Mesodermal cell (in vitro differentiated cells): ENCODE measurements at regions not wholly inside any gene's neighbourhood (a gene's known extent, or its start where the extent isn't known, plus 50 kb on each side); places are given as distances from the start of the nearest gene placed in this dataset.
"Not testable (repeated sequence)": the region's sequence is repeated elsewhere in the genome, so short reads cannot be mapped to it uniquely, and the experiment has no call there.

Experiments
- H3K27ac ChIP-seq: 2 replicates; pipeline ENCODE4 v1.7.0; 2013; ENCODE audit warnings: mild to moderate bottlenecking, low read depth, low read length, moderate library complexity; ENCODE audit not compliant: severe bottlenecking
- H3K36me3 ChIP-seq: 2 replicates; pipeline ENCODE4 v1.7.1; 2013; ENCODE audit warnings: mild to moderate bottlenecking, low read length, moderate library complexity; ENCODE audit not compliant: control insufficient read depth, insufficient read depth
- H3K4me1 ChIP-seq: one replicate; pipeline ENCODE4 v1.7.1; 2013; ENCODE audit warnings: mild to moderate bottlenecking, low read length; ENCODE audit not compliant: insufficient read depth, control insufficient read depth, poor library complexity, severe bottlenecking
- H3K4me3 ChIP-seq: 2 replicates; pipeline ENCODE4 v1.7.0; 2013; ENCODE audit warnings: low read length, control low read depth, mild to moderate bottlenecking; ENCODE audit not compliant: insufficient read depth, poor library complexity, severe bottlenecking; ENCODE audit errors: extremely low read depth
- H3K9me3 ChIP-seq: 2 replicates; pipeline ENCODE4 v1.7.1; 2013; ENCODE audit warnings: mild to moderate bottlenecking, low read length, moderate library complexity; ENCODE audit not compliant: control insufficient read depth
- WGBS, 2 experiments: methylation state at CpG; one replicate each; pipeline ENCODE4 v1.1.5; 2013; ENCODE audit warnings: missing lambda C conversion rate in 2 of 2; ENCODE audit not compliant: insufficient coverage in 2 of 2; 5-methylcytosine and 5-hydroxymethylcytosine counted together

- H3K36me3 ChIP-seq = no peaks in the 10 kb centered on the region
- no peak overlapping the region for H3K27ac ChIP-seq
- 63 to 80% methylated on average over 2 to 3 of the region's 3 CpGs for WGBS, 2 experiments
These were observed 285.6 kb downstream of the HGF start for GRCh38 chr7:81484261-81484660.

DNA sequence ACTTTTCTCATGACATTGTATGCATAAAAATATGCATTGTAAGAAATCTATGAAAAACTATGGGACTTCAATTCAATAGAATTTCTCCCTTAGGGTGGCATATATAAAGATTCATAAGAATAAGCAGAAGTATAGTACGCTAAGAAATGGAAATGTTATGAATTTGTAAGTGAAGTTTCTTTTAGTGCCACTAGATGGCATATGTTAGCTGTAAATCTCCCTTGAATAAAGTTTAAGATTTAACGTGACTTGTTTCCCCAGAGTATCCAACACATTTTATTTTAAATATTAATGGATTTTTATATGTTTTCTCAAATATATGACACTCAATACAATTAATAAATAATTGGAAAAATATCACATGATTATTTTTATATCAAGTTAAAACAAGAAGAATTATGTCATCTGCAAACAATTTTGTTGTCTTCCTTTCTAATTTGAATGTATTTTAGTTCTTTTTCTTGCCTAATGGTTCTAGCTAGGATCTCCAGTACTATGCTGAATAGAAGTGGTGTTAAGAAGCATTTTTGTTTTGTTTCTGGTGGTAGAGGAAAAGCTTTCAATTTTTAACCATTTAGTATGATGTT, 287.2 kb downstream of the HGF start:
- 0% methylated on average over 1 of the region's 2 CpGs; no CpG with 5 or more reads in 1 of the 2 experiments for WGBS, 2 experiments
- no peak overlapping the region for H3K4me3 ChIP-seq
- peaks cover 3% of the 10 kb centered on the region for H3K4me1 ChIP-seq
- H3K9me3 ChIP-seq = no peaks in the 10 kb centered on the region
- no peaks in the 10 kb centered on the region for H3K36me3 ChIP-seq
- no peak overlapping the region for H3K27ac ChIP-seq

More at GRCh38 chr7:81484261-81484660, 285.6 kb downstream of the HGF start:
- Histone ChIP-seq H3K9me3 (no peaks in the 10 kb centered on the region), H3K4me1 (peaks cover 3% of the 10 kb centered on the region), H3K4me3 (no peak overlapping the region)

DNA sequence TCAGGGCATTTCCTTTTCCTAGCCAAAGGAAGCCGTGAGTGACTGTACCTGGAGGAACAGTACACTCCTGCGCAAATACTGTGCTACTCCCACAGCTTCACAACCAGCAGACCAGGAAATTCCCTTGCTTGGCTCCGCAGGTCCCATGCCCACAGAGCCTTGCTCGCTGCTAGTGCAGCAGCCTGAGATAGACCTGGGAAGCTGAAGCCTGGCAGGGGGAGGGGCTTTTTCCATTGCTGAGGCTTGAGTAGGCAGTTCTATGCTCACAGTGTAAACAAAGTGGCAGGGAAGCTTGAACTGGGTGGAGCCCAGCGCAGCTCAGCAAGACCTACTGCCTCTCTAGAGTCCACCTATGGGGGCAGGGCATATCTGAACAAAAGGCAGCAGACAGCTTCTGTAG, 291.2 kb downstream of the HGF start:
- no peaks in the 10 kb centered on the region for H3K9me3 ChIP-seq
- no peaks in the 10 kb centered on the region for H3K36me3 ChIP-seq
- 95 to 100% methylated on average over 3 to 5 of the region's 5 CpGs for WGBS, 2 experiments
- peaks cover under 1% of the 10 kb centered on the region for H3K4me1 ChIP-seq
- H3K4me3 ChIP-seq = no peak overlapping the region
- no peak overlapping the region for H3K27ac ChIP-seq

DNA sequence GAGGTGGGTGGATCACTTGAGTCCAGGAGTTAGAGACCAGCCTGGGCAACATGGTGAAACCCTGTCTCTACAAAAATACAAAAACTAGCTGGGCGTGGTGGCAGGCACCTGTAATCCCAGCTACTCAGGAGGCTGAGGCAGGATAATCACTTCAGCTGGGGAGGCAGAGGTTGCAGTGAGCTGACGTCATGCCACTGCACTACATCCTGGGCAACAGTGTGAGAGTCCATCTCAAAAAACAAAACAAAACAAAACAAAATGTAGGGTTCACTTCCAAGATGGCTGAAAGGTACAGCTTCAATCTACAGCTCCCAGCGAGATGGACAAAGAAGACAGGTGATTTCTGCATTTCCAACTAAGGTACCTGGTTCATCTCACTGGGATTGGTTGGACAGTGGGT, 291.6 kb downstream of the HGF start:
- H3K4me1 ChIP-seq, H3K27ac ChIP-seq, H3K36me3 ChIP-seq, H3K9me3 ChIP-seq, H3K4me3 ChIP-seq: not testable (repeated sequence)
- WGBS, 2 experiments = 83 to 100% methylated on average over 1 to 2 of the region's 3 CpGs

GRCh38 chr7:81473236-81473635, 296.6 kb downstream of the HGF start:
- peaks cover 3% of the 10 kb centered on the region for H3K4me1 ChIP-seq
- no peaks in the 10 kb centered on the region for H3K36me3 ChIP-seq
- 86 to 94% methylated on average over 6 of the region's 6 CpGs for WGBS, 2 experiments
- H3K4me3 ChIP-seq = no peak overlapping the region
- no peaks in the 10 kb centered on the region for H3K9me3 ChIP-seq
- no peak overlapping the region for H3K27ac ChIP-seq

GRCh38 chr7:81470724-81471379, 299.0 kb downstream of the HGF start:
- no peak overlapping the region for H3K27ac ChIP-seq
- no peaks in the 10 kb centered on the region for H3K9me3 ChIP-seq
- H3K4me3 ChIP-seq = no peak overlapping the region
- no peaks in the 10 kb centered on the region for H3K36me3 ChIP-seq
- 83 to 93% methylated on average over 3 of the region's 6 CpGs for WGBS, 2 experiments
- H3K4me1 ChIP-seq = peaks cover 3% of the 10 kb centered on the region

DNA sequence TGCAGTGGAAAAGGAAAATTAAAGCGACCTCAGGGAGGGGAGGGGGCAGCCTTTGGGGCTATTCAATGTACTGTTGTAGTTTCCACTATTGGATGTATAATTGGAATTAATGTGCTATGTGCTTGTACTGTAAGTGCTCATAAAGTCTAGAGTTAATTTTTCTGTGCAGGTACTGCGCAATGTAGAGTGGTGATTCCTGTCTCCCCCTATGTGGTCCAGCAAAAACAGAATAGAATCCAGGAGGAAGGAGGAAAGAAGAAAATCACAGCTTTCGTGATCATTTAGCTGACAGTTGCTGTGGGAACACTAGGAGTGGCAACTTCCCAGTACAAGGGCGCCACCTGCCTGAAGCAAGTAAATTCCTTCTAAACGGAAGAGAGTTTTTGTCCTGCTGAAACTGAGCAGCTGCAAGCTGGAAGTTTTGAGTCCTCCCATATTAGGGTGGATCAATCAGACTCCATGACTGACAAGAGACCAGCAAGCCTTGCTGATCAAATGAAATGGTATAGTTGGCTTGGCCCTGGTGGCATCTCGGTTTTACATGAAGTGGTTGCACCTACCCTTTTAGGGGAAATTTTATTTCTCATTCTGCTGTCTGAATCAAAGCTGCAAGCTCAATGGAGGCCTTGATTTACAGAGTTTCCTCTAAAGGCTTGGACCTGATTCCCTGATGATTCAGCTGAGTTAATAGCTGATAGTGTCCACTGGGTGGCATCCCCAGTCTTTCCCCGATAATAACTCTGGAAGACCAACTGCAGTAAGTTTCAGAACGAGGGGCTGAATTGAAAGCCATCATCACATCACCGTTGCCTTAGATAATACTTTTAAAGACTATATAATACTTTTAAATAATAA, 299.8 kb downstream of the HGF start:
- peaks cover 3% of the 10 kb centered on the region for H3K4me1 ChIP-seq
- H3K36me3 ChIP-seq = no peaks in the 10 kb centered on the region
- H3K4me3 ChIP-seq = no peak overlapping the region
- H3K9me3 ChIP-seq = no peaks in the 10 kb centered on the region
- peak overlapping the region; percentile 62 for H3K27ac ChIP-seq
- 40 to 41% methylated on average over 4 to 6 of the region's 9 CpGs for WGBS, 2 experiments

GRCh38 chr7:81469153-81469868, 300.5 kb downstream of the HGF start:
- Histone ChIP-seq H3K9me3 (no peaks in the 10 kb centered on the region), H3K4me1 (peaks cover 3% of the 10 kb centered on the region), H3K27ac (peak overlapping the region; percentile 62), H3K4me3 (no peak overlapping the region), H3K36me3 (no peaks in the 10 kb centered on the region)
- 100% methylated on average over 1 of the region's 2 CpGs; no CpG with 5 or more reads in 1 of the 2 experiments for WGBS, 2 experiments

- Histone ChIP-seq H3K4me3 (no peak overlapping the region), H3K27ac (peak overlapping the region; percentile 62)
These were observed 301.3 kb downstream of the HGF start for GRCh38 chr7:81468526-81468925.

GRCh38 chr7:81467964-81468363, 301.9 kb downstream of the HGF start:
- 86% methylated on average over 1 of the region's 4 CpGs; no CpG with 5 or more reads in 1 of the 2 experiments for whole genome bisulfite sequencing, 2 experiments
- Histone ChIP-seq H3K36me3 (no peaks in the 10 kb centered on the region), H3K9me3 (no peaks in the 10 kb centered on the region), H3K27ac (no peak overlapping the region), H3K4me1 (peaks cover 3% of the 10 kb centered on the region), H3K4me3 (no peak overlapping the region)

More at GRCh38 chr7:81468526-81468925, 301.3 kb downstream of the HGF start:
- Histone ChIP-seq H3K4me1 (peaks cover 3% of the 10 kb centered on the region), H3K36me3 (no peaks in the 10 kb centered on the region), H3K9me3 (no peaks in the 10 kb centered on the region)
